GM21423 (cell line): ENCODE measurements at regions not wholly inside any gene's neighbourhood (a gene's known extent, or its start where the extent isn't known, plus 50 kb on each side); places are given as distances from the start of the nearest gene placed in this dataset.
"Not testable (repeated sequence)": the region's sequence is repeated elsewhere in the genome, so short reads cannot be mapped to it uniquely, and the experiment has no call there.

Source experiments
- ATAC-seq: cut with Tn5 transposase; IDR thresholded peaks from one replicate; pipeline ENCODE4 v1.9.1; 2021; ENCODE audit warnings: mild to moderate bottlenecking, moderate library complexity; ENCODE audit not compliant: unreplicated experiment

DNA sequence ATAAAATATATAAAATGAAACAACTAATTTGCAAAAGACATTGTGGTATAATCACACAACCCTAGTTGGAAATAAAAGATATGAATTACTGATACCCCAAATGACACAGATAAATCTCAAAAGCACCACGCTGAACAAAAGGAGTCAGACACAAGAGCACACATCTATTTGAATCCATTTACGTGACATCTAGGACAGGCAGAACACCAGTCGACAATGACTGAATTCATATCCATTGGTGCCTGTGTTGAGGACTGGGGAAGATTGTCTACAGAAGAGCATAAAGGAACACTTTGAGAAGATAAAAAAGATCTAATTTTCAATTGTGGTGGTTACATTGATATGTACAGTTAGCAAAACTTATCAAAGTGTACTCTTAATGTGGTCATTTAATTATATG is 874.1 kb downstream of the LTN1 start:
- ATAC-seq, result no peak

DNA sequence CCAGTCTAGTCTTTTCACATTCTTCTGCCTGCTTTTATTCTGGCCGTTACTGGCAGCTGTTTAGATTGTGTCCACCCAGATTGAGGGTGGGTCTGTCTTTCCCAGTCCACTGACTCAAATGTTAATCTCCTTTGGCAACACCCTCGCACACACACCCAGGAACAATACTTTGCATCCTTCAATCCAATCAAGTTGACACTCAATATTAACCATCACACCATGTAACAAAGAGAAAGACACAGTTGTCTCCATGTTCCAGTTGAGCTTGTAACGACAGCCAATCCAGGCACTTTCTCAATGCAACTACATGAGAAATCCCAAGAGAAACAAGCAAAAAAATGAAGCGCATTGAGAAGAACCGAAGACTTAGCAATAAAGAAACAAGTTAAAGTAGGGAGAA is 877.7 kb downstream of the LTN1 start:
- not testable (repeated sequence) for ATAC-seq

DNA sequence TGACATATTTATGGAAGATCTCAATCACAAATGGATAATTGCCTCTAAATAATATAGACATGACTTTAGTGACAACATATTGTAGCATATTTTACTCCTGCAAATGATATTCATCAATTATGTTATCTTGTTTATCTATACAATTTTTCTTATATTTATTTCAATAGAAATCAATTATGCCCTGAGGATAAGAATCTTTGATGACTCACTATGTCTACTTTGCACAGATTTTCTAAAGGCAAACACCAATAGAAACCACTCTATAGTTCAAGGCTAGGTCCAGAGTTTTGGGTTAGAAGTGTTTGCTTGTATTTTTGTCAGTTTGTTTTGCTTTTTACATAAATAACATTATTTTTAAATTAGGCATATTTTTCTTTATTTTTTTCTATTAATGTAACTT is 879.0 kb downstream of the LTN1 start:
- ATAC-seq, result no peak

DNA sequence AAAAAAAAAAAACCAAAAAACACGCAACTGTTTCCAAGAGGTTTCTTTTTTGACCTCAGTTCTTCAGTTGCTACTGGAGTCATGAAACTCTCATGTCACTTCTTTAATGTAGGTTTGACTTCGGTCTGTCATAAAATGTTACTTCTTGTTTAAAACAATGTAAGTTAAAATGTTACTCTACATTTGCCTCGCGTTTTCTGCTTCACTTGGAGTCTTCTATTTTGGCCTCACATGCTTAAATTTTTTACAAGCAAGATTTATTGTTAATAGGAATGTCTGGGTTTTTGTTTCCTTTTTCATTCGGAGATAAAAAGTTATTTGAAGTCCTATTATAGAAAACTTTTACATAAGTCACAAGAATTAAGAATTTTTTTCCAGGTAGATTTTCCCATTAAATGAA is 880.2 kb downstream of the LTN1 start:
- no peak for ATAC-seq

DNA sequence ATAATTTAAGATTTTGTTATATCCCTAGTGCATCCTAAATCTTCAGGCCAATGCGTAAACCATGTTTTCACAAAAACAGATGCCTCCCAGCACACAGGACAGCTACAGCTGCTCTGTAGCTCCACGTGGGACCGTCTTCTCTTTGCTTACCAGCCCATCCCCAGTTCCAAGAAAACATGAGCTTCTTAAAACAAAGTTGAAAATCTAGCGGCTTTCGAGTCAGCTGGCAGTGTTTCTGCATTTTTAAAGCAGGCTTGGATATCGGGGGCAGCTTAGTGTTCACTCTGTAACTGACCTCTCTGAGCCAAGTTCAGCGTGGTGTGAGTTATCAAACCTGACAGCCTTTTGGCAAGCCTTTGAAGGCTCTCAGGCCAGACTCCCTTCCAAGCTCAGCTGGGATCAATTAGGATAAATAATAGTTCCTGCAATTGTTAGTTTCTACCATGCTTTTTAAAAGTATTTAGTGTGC is 881.5 kb downstream of the LTN1 start:
- no peak for ATAC-seq

DNA sequence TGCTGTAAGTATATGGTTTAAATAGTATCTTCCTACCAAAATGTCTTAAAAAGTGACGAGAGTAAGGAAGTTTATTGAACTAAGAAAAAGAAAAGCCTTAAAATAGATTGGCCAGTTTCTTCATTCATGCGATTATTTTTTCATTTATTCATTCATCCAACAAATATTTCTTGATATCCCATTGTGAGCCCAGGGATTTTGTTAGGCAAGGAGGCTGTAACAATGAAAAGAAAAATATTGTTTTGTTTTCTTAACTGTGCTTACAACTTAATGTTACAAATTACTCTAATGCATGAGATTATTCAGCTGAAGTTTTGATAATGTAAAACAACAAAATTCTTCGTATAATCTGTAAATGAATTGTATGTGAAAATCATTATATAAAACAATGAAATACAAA is 882.0 kb downstream of the LTN1 start:
- no peak for ATAC-seq

DNA sequence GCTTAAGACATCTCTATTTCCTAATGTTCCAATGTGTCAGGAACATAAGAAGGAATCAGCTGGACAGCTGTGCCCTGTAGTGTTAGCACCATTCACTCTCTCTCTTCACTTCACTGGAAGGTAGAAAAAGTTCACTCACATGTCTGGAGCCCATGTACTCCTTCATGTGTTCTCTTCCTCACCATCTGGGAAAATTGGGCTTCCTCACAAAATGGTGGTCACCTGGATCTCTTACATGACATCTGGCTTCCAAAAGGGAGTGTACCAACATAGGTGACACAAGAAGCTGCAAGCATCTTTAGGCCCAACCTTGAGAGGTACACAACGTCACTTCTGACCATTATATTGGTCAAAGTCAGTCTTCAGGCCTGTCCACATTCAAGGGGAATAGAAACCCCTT is 882.6 kb downstream of the LTN1 start:
- ATAC-seq, result no peak

DNA sequence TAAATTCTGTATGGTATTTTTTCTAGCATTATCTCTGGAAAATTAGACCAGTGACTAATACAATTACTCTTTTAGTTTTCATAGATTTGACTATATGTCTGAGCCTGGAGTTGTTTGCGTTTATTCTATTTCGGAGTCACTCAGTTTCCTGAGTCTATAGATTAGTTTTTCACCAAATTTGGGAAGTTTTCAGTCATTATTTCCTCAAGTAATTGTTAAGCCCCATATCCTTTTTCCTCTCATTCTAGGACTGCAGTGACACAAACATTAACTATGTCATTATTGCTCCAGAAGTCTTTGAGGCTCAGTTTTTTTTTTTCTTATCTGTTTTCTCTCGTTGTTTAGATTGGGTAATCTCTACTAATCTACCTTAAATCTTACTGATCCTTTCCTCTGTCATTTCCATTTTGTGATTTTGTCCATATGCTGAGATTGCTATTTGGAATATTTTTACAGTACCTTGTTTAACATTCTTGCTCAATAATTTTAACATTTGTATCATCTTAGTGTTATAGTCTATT is 886.2 kb downstream of the LTN1 start:
- no peak for ATAC-seq

DNA sequence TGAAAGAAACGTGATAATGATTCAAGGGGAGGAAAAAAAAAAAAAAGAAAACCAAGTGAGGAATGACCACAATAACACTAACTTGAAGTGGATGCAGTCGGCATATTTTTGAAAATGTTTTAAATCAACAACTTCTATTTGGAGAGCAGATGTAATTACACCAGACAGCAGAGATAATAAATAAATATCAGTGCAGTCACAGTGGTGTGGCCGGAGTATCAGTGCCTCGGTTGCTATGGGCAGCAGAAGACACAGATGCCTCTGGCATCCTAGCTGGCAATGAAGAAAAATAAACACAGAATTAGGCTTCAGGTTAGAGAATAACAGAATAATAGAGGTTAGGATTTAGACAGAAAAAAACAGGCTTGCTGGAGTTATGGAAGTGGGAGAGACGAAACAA is 888.3 kb downstream of the LTN1 start:
- ATAC-seq, result no peak

DNA sequence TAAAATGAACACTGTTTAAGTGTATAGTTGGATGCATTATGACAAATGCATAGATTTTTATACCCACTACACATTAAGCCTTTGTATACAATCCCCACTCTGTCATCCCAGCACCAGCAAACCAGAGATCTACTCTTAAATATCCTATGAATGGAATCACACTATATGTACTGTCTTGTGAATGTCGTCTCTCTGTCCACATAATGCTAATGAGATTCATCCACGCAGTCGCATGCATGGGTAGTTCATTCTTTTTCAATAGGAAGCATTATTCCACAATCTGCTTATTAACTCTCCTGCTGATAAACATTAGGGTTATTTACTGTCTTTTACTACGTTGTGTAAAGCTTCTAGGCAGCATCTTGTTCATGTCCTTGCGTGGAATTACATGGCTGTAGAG is 892.3 kb downstream of the LTN1 start:
- no peak for ATAC-seq

DNA sequence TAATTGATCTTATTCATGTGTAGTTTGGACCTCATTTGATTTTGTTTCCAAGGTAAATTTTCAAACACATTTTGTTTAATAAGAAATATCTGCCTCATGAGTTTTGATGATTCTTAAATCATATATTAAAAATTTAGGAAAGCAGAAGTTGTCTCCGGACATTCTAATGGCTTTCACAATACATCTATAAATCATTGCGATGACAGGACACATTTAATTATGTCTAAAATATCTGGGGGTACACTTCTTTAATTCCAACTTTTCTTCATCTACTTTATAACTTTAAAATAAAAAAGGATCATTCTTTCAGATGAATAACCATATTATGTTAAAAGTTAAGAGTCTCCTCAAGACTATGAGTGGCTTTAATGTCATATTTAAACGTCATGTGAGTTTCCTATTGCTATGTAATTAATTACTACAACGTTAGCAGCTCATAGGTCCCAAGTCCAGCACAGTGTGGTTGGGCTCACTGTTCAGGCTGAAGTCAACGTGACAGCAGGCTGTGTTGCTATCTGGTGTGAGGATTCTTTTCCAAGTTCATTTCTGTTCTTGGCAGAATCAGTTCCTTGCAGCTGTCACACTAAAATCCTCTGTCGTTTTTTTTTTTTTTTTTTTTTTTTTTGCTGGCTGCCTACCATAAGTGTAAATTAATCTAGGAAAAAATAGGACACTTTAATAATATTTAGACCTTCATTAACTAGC is 893.5 kb downstream of the LTN1 start:
- ATAC-seq, result no peak

DNA sequence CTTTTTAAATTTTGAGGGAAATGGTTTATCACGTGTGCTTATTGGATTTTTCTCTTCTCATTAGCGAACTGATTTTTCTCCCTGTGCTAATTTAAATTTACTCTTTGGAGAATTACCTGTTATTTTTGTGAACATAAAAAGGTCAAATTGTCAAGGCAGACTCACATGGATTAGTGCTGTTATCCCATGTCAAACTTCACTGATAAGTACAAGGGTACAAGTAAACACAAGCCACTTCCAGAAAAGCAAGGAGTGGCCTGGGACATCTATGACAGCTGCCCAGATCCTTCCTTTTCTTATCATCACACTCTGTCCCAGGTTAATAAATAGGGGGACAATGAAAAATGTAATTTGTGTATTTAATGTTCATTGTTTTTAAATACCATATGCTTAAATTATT is 901.2 kb downstream of the LTN1 start:
- ATAC-seq, result no peak

DNA sequence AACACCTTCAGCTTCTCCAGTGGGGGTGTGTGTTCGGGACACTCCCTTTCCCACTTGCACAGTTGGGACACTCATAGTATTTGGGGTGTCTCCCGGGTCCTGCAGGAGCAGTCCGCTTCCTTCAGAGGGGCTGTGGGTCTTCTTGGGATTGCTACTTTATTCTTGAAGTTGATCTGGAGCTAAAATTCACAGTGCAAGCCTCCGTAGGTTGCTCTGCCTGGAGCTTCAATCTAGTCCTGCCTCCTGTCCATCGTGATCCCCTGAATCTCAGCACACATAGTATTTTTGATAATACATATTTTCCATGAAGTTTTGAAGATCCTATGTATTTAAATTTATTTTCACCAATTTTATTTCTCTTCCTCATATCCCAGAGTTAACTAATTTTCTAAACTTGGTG is 902.1 kb downstream of the LTN1 start:
- no peak for ATAC-seq

DNA sequence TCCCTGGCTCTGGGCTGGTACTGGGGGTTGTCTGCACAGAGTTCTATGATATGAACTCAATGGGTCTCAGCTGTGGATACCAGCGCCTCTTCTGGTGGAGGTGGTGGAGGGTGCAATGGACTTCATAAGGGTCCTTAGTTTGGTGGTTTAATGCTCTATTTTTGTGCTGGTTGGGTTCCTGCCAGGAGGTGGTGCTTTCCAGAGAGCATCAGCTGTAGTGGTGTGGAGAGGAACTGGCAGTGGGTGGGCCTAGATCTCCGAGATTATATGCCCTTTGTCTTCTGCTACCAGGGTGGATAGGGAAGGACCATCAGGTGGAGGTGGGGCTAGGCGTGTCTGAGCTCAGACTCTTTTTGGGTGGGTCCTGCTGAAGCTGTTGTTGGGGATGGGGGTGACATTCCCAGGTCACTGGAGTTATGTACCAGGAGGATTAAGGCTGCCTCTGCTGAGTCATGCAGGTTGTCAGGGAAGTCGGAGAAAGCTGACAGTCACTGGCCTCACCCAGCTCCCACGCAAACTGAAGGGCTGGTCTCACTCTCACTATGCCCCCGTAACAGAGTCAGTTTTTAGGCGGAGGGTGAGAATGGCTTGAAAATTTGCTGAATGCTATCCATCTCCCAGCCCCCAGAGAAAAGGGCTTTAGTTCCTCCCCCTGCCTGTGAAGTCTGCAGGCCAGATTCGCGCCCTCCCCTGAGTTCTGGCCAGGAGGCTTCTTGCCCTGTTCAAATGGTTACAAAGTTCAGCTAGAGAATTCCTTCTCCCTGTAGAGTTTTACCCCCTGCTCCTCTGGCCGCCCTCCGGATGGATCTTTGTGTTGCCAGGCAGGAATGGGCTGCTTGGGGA is 902.9 kb downstream of the LTN1 start:
- ATAC-seq, result no peak

DNA sequence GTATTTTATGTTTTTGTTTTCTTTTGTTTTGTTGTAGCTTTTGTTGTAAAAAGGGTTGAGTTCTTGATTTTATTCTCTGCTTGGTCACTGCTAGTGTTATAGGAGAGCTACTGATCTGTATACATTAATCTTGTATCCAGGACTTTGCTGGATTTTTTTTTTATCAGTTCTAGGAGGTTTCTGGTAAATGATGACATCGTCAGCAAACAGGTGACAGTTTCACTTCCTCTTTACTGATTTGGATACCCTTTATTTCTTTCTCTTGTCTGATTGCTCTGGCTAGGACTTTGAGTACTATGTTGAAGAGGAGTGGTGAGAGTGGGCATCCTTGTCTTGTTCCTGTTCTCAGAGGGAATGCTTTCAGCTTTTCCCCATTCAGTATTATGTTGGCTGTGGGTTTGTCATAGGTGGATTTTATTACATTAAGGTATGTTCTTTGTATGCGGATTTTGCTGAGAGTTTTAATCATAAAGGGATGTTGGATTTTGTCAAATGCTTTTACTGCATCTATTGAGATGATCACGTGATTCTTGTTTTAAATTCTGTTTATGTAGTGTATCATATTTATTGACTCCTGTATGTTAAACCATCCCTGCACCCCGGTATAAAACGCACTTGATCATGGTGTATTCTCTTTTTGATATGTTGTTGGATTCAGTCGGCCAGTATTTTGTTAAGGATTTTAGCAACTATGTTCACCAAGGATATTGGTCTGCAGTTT is 905.7 kb downstream of the LTN1 start:
- no peak for ATAC-seq

DNA sequence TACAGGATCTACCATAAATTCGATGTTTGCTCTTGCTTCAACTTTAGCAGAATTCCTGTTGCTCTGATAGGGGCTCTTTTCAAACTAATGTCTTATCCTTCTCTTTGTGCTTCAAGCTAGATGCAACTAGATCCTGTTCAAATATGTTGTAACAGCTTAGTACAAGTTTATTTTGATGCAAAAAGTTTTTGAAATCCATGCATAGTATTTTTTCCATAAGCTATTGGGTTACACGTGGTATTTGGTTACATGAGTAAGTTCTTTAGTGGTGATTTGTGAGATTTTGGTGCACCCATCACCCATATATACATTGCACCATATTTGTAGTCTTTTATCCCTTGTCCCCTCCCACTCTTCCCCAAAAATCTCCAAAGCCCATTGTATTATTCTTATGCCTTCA is 907.7 kb downstream of the LTN1 start:
- ATAC-seq, result no peak

DNA sequence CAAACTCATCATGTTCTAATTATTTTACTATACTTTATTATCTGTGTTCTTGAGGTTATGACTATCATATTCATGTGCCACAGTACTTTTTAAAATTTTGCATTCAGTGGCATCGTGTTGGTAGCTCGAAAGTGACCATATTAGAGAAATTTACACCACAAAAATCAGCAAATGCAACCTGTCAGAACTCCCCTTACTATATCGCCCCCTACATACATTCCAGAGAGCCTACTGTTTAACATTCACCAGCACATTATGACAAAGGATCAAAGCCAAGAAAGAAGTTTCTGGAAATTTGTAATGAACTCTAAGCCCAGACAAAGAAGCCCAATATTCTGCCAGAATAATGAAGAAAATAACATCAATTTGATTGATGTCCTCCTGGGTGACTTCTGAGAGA is 909.3 kb downstream of the LTN1 start:
- ATAC-seq, result no peak

DNA sequence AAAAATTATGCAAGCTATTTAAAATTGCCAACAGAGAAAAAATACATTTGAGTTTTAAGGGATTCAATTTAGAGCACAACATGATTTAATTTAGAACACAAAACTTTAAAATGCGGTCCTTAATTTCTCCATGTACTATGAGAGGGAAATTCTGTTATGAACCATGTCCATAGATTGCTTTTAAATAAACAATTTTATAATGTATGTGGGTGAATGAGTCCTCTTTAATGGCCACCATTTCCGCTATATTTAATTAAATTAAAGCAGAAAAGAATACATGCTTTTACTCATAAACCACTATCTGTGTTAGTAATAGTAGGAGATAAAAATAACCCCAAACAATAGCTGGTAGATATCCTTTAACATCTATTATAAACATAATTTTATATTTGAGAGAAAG is 914.6 kb downstream of the LTN1 start:
- ATAC-seq, result no peak

DNA sequence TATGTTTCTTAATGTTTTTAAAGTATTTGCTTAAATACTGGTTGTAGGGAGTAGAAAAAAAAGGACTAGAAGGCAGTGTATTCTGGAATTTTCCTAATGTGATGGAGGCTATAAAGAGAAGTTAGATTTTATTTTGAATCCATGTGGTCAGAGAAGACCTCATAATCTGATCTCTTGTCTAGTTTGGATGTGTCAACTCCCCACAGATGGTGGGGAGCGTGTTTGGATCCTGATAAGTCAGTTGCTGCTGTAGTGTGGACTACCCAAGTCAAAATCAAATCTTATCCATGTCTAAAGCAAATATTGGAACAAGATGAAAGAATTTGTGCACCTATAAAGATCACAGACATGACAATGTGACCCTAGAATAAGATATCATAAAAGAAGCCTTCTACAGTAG is 918.0 kb downstream of the LTN1 start:
- ATAC-seq, result no peak

DNA sequence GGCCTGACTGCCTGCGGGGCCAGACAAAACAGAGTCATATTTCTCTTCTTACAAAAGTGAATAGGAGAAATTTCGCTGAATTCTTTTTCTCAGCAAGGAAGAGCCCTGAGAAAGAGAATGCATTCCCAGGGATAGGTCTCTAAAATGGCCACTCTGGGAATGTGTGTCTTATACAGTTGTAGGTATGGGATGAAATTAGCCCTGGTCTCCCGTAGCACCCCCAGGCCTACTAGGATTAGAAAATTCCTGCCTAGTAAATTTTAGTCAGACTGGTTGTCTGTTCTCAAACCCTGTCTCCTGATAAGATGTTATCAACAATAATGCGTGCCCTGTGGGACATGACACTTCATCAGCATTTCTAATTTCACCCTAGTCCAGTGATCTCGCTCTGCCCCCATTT is 920.1 kb downstream of the LTN1 start:
- no peak for ATAC-seq

DNA sequence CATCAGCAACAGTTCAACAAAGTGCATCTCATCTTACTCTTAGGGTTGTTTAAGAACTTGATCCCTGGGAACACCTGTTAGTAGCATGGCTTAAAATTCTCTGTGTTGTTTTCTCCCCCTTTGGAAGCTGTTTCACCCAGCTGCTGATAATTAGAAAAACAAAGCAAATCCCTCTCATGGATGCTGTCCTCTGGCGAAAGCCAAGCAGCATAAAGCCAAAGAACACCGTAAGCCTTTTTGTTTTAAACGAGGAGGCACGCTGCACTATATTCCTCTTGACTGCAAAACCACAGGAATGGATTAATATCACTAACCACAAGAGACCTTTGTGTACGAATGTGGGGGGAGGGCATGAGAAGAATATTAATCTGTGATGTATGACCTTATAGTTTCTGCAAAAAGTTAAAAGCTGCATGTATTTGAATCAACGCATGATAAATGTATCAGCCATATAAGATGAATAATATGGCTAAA is 923.2 kb downstream of the LTN1 start:
- no peak for ATAC-seq
